HG03442 (cell line): ENCODE measurements at regions not wholly inside any gene's neighbourhood (a gene's known extent, or its start where the extent isn't known, plus 50 kb on each side); places are given as distances from the start of the nearest gene placed in this dataset.

Experiments
- ATAC-seq: cut with Tn5 transposase; IDR thresholded peaks from one replicate; pipeline ENCODE4 v1.9.1; 2021; ENCODE audit warnings: mild to moderate bottlenecking, moderate library complexity; ENCODE audit not compliant: unreplicated experiment

GRCh38 chr10:124346831-124347230, 71.9 kb downstream of the OAT start:
- ATAC-seq: no peak

GRCh38 chr10:124345521-124345920, 73.2 kb downstream of the OAT start:
- no peak for ATAC-seq

- no peak for ATAC-seq
Observed at GRCh38 chr10:124344931-124345330, 73.8 kb downstream of the OAT start.

GRCh38 chr10:124344266-124344590, 74.5 kb downstream of the OAT start:
- no peak for ATAC-seq

DNA sequence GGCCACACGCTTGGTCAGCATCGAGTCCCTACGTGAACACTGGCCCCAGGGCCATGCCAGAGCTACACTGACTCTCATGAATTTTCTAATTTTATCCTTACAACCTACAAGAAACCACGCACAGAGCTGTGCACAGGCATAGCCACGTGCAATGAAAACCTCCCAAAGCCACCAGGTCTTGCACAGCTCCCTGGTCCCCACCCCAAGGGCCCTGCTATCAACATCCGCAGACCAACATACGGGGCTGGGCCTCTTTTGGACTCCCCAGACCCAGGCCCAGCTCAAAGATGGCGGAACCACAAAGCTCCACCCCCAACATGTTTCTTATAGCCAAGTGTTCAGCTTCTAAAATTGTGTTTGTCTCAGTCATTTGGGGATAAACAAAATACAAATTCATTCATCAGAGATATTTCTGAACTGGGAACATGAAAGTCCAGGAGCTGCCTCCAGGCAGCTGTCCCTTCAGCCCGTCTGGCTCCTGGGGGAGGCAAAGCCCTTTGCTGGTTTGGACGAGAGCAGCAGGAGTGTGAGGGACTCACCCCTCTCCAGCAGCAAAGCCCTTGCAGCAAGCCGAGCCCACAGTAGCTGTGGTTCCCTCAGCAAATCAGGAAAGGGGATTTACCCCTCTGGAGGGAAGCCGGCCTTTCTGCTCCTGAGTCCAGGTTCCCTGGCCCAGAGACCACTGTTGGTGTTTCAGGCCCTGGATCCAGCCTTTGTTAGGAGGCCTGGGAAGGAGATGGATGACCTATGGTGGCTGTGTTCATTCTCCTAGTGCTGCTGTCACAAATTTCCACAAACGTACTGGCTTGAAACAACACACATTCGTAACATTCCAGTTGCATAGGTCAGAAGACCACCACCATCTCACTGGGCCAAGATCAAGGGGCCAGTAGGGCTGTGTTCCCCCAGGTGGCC, 75.1 kb downstream of the OAT start:
- no peak for ATAC-seq

GRCh38 chr10:124342821-124343170, 75.9 kb downstream of the OAT start:
- no peak for ATAC-seq

GRCh38 chr10:124342136-124342820, 76.4 kb downstream of the OAT start:
- no peak for ATAC-seq

- no peak for ATAC-seq
Observed at GRCh38 chr10:124341768-124342135, 77.0 kb downstream of the OAT start.

DNA sequence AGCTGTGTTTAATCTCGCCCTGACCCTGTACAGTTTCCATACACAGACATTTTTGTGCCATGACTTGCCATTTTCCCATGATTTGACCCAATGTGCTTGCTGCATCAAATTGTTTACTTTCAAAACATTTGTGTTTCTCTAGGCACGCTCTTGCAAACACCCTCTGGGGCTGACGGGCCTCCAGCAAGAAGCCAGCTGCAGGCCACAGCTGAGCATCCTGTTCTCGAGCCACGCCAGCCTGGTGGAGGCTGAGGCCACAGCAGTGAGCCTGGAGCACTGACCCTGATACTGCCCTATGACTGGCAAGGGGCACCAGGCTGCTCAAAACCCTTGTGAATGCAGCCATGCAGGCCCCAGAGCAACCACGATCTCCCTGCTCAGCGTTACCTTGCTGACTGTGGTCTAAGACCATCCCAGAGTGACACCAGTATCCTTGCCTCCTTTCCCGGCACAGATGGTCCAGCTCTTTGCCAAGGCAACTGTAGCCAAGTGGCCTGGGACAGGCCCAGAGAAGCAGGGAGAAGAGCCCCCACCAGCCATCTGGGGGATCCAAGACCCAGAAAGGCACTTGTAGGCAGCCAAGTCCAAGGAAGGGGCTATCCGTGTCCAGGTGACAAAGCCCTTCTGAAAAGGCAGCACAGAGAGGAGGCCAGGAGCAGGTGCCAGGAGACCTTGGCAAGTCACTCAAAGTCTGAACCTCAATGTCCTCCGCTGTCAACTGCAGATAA, 78.5 kb downstream of the OAT start:
- no peak for ATAC-seq

DNA sequence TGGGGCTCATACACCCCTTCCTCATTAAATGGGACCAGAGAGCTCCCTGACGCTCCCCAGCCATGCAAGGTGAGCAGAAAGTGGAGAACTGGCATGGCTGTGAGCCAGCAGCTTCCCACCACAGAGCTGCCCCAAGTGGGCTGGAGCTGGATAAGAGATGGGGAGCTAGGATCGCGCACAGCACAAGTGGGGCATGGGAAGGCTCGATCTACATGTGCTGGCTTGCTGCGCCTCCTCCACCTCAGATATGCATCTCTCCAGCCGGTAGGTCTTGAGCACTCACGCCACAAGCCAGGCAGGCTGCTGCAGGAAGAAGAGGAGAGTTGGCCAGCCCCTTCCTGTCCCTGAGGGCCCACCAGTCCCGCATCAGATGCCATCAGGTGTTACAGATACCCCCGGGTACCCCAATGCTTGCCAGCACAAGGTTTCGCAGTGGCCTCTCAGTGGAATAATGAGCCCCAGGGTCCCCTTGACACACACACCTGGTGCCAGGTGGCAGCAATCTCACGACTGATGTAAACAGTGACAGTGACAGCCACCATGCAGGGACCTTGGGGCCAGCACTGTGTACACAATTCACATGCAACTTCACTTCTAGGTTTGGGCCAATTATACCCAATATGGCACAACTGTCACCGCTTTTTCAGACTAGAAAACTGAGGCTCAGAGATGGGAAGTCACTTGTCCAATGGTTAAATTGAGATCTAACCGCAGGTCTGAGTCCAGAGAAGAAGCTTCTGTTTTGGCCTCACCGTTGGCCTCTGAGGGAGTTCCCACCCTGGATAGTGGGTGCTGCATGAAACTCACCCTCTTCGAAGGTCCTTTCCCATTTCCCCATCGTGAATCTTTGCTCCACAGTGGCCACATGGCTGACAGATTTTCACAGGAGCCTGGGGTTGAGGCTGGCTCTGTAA, 79.3 kb downstream of the OAT start:
- ATAC-seq: no peak

DNA sequence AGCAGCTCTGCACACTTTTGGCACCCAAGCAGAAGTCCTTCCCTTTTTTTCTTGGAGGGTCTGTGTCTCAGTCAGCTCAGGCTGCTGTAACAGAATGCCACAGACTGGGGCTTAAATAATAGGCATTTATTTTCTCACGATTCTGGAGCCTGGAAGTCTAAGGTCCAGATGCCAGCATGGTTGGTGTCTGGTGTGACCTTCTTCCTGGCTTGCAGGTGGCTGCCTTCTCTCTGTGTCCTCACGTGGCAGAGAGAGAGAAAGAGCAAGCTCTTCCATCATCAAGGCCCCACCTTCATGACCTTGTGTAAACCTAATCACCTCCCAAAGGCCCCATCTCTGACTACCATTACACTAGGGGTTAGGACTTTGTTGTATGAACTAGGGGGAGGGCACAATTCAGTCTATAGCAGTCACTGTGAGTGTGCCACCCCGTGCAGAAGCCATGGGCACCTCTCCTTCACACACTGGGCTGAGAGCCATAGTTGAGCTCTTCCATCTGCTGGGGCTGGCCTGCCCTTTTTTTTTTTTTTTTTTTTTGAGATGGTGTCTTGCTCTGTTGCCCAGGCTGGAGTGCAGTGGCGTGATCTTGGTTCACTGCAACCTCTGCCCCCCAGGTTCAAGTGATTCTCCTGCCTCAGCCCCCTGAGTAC, 80.3 kb downstream of the OAT start:
- no peak for ATAC-seq

DNA sequence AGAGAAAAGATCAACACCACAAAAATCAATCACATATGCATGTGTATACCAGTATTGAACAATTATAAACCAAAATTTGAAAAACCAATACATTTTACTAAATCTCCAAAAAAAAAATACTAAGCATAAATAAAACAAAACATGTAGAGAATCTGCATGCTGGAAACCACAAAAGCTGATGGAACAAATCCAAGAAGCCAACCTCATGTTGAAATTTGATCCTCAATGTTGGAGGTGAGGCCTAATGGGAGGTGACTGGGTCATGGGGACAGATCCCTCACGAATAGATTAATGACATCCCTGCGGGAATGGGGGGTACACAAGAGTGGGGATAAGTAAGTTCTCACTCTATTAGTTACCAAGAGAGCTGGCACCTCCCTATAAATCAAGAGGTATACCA, 82.5 kb downstream of the OAT start:
- no peak for ATAC-seq

DNA sequence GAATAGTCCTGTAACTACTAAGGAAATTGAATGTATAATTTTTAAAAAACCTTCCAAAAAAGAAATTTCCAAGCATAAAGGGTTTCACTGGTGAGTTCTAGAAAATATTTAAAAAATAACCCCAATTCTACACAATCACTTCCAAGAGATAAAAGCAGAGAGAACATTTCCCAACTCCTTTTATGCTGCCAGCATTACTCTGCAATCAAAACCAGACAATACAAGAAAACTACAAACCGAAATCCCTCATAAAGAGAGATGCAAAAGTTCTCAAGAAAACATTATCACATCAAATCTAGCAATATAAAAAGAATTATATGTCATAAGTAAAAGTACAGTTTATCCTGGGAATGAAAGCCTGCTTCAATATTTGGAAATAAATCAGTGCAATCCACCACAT, 84.8 kb downstream of the OAT start:
- ATAC-seq: no peak

GRCh38 chr10:124332426-124332825, 86.3 kb downstream of the OAT start:
- no peak for ATAC-seq

- ATAC-seq: no peak
Observed at GRCh38 chr10:124329941-124330340, 88.8 kb downstream of the OAT start.

- ATAC-seq: no peak
Observed at GRCh38 chr10:124329362-124329761, 89.4 kb downstream of the OAT start.

DNA sequence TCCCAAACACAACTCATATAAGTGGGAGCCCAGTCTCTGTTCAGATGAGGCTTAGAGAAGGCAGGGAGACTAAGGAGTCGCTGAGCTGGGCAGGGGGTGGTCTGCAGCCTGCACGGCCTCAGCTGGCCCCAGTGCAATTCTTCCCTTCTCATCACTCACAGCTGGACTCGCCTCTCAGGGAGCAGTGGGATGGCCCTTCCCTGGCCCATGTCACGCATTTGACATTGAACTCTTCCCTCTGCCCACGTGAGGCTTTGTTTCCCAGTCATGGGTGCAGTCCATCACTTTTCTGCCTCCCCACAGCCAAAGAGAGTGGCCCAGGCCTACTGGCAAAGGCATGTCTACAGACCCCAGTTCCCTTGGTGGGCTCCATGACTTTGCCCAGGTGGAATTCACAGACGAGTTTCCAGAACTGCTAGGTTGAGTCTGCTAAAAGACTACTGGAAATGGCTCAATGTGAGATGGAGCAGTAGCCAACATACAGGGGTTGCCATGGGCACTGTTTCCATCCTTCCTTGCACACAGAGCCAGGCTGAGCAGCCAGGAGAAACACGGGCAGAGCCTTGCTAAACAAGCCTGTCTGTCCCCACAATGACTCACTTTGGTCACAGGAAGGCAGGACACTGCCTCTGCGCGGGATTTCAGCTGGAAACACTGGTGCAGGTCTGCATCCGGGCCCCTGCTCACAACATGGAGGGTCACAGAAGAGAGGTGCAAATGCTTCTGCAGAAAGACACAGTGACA, 90.1 kb downstream of the OAT start:
- no peak for ATAC-seq

DNA sequence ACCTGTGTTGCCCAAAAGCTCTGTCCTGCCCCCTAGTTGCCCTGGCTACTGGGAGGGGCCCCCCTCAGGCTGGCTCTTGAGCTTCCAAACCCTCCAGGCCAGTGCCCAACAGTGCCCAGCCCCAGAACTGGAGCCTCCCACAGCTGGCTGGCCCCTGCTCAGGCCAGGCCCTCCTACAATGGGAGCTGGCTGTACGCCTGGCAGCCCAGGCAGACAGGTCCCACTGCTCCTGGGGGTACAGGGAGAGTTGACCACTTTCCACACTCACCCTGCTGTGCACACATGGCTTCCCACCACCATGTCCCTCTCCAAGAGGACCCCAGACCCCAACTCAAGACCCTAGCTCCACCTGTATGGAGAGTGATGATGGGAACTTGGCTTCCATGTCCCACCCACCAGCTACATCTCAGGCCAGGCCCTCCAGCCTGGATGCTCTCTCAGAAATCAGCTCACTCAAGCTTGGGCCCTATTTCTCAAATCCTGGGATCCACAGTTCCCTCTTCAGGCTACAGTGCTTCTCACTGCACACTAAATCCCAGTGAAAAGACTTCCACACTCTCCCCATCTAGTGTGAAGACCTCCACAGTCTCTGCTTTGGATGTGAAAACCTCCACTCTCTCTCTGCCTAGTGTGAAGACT, 92.6 kb downstream of the OAT start:
- ATAC-seq: no peak

- no peak for ATAC-seq
Observed at GRCh38 chr10:124325633-124325914, 93.1 kb downstream of the OAT start.
